ENCODE measurements at regions not wholly inside any gene's neighbourhood (a gene's known extent, or its start where the extent isn't known, plus 50 kb on each side); places are given as distances from the start of the nearest gene placed in this dataset.

DNA sequence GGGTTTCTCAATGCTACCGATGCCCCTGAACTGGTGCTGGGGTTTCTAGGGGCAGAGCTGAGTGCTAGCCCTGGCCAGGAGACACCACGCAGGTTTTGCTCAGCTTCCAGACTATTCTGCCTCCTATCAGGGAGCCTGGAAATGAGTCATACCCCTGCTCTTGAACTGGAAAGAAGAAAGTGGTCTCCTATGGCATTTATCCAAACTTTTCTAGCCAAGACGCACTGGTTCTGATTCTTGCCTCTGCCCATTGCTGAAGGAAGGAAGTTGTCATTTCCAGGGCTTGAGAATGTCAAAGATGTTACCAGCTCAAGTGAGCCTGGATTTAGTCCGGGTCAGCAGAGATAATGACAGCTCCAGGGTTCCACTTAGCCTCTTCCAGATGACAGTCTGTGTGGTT is 561.9 kb downstream of the CDK5RAP2 start:
- ChIA-PET CTCF (ENCODE audit: partially characterized antibody) (no interaction called here), POLR2A (ENCODE audit: partially characterized antibody) (no interaction called here)
- no peaks in the 10 kb centered on the region for H3K4me1 ChIP-seq (ENCODE audit: insufficient read depth, low read length)
- Mint-ChIP-seq H3K4me1 (no peaks in the 10 kb centered on the region), H3K27ac (no peak overlapping the region), H3K36me3 (no peaks in the 10 kb centered on the region), H3K4me3 (no peak overlapping the region), H3K27me3 (no peaks in the 10 kb centered on the region), H3K9me3 (peaks cover 0 to 7% (median 1%) of the 10 kb centered on the region in 8 donors)
- no peaks in the 10 kb centered on the region for H3K27me3 ChIP-seq (ENCODE audit: insufficient read depth, low read length)
- H3K27ac ChIP-seq (ENCODE audit: low read depth, low read length) = no peak overlapping the region
- H3K9me3 ChIP-seq (ENCODE audit: control insufficient read depth in 1 of 2, low read length in 2 of 2) = no peaks in the 10 kb centered on the region
- H3K4me3 ChIP-seq (ENCODE audit: low read length in 2 of 2) = no peak overlapping the region
- no peaks in the 10 kb centered on the region for H3K36me3 ChIP-seq (ENCODE audit: insufficient read depth, low read length)
- no peak for DNase-seq
- intact Hi-C loops (cut with micrococcal nuclease) = no loop called here

DNA sequence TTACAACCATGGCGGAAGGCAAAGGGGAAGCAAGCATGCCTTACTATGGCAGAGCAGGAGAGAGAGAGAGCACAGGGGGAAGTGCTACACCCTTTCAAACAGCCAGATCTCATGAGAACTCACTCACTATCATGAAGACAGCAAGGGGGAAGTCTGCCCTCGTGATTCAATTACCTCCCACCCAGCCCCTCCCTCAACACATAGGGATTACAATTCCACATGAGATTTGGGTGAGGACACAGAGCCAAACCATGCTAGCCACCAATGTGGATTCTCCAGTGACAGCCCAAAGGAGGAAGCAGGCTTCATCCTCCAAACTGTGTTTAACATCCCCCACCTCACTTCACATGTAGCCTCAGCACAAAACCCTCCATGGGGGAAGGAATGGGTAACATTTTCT is 563.7 kb downstream of the CDK5RAP2 start:
- no peak overlapping the region for H3K4me3 Mint-ChIP-seq
- H3K27ac ChIP-seq (ENCODE audit: low read depth, low read length) = no peak overlapping the region
- intact Hi-C loops (cut with micrococcal nuclease) = no loop called here
- no peaks in the 10 kb centered on the region for H3K4me1 ChIP-seq (ENCODE audit: insufficient read depth, low read length)
- H3K27ac Mint-ChIP-seq = no peak overlapping the region
- peaks cover 0 to 6% (median 1%) of the 10 kb centered on the region in 8 donors for H3K9me3 Mint-ChIP-seq
- no peaks in the 10 kb centered on the region for H3K27me3 Mint-ChIP-seq
- no peaks in the 10 kb centered on the region for H3K9me3 ChIP-seq (ENCODE audit: control insufficient read depth in 1 of 2, low read length in 2 of 2)
- no peak overlapping the region for H3K4me3 ChIP-seq (ENCODE audit: low read length in 2 of 2)
- no peaks in the 10 kb centered on the region for H3K36me3 ChIP-seq (ENCODE audit: insufficient read depth, low read length)
- DNase-seq = no peak
- ChIA-PET CTCF (ENCODE audit: partially characterized antibody) (no interaction called here), POLR2A (ENCODE audit: partially characterized antibody) (no interaction called here)
- no peaks in the 10 kb centered on the region for H3K36me3 Mint-ChIP-seq
- H3K4me1 Mint-ChIP-seq = no peaks in the 10 kb centered on the region
- no peaks in the 10 kb centered on the region for H3K27me3 ChIP-seq (ENCODE audit: insufficient read depth, low read length)

DNA sequence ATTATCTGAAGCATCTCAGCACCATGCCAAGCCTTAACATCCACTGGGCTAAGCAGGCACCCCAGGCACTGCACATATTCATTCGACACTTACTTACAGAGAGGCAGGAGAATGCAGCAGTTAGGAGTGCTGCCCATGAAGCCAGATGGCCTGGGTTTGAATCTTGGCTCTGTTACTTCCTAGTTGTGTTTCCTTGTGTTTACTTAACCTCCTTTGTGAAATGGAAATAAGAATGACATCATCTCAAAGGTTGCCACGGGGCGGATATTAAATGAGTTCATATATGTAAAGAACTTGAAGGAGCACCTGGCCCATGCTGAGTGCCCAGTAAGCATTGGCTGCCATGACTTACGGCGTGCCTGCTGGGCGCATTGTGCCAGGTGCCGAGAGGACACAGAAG is 565.2 kb downstream of the CDK5RAP2 start:
- H3K36me3 ChIP-seq (ENCODE audit: insufficient read depth, low read length) = no peaks in the 10 kb centered on the region
- intact Hi-C loops (cut with micrococcal nuclease) = no loop called here

DNA sequence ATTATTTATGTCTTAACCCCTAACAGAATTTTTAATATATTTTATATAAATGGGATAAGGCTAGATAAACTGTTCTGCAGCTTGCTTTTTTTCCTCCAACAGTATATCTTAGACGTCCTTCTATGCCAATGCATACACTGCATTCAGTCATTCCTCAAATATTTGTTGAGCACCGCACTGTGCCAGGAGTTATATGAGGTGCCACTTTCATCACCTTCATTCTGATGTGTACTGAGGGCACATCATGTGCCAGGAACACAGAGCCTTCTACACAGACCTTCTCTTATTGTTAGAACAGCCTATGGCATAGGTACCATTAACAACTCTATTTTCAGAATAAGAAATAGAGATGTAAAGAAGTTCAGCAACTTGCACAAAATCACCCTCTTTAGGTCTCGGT is 570.1 kb downstream of the CDK5RAP2 start:
- H3K27me3 ChIP-seq (ENCODE audit: insufficient read depth, low read length) = no peaks in the 10 kb centered on the region
- intact Hi-C loops (cut with micrococcal nuclease) = no loop called here
- no peak for DNase-seq
- no peaks in the 10 kb centered on the region for H3K9me3 ChIP-seq (ENCODE audit: control insufficient read depth in 1 of 2, low read length in 2 of 2)
- peaks cover 0 to 5% (median 0%) of the 10 kb centered on the region in 8 donors for H3K9me3 Mint-ChIP-seq
- POLR2A ChIA-PET (ENCODE audit: partially characterized antibody) = no interaction called here
- CTCF ChIA-PET (ENCODE audit: partially characterized antibody) = no interaction called here
- H3K4me3 Mint-ChIP-seq = no peak overlapping the region
- H3K27ac ChIP-seq (ENCODE audit: low read depth, low read length) = no peak overlapping the region
- H3K27ac Mint-ChIP-seq = no peak overlapping the region
- no peaks in the 10 kb centered on the region for H3K36me3 ChIP-seq (ENCODE audit: insufficient read depth, low read length)
- H3K4me1 ChIP-seq (ENCODE audit: insufficient read depth, low read length) = no peaks in the 10 kb centered on the region
- no peak overlapping the region for H3K4me3 ChIP-seq (ENCODE audit: low read length in 2 of 2)
- no peaks in the 10 kb centered on the region for H3K36me3 Mint-ChIP-seq
- peaks cover 2 to 5% of the 10 kb centered on the region in 2 donors for H3K27me3 Mint-ChIP-seq
- H3K4me1 Mint-ChIP-seq = no peaks in the 10 kb centered on the region

More for the DNA sequence above, 565.2 kb downstream of the CDK5RAP2 start:
- Histone ChIP-seq H3K4me3 (ENCODE audit: low read length in 2 of 2) (no peak overlapping the region), H3K27me3 (ENCODE audit: insufficient read depth, low read length) (no peaks in the 10 kb centered on the region), H3K9me3 (ENCODE audit: control insufficient read depth in 1 of 2, low read length in 2 of 2) (no peaks in the 10 kb centered on the region), H3K4me1 (ENCODE audit: insufficient read depth, low read length) (no peaks in the 10 kb centered on the region), H3K27ac (ENCODE audit: low read depth, low read length) (no peak overlapping the region)
- Mint-ChIP-seq H3K27me3 (peaks cover 2% of the 10 kb centered on the region in 2 donors), H3K27ac (no peak overlapping the region), H3K9me3 (peaks cover 0 to 8% (median 0%) of the 10 kb centered on the region in 8 donors), H3K4me1 (no peaks in the 10 kb centered on the region), H3K4me3 (no peak overlapping the region), H3K36me3 (no peaks in the 10 kb centered on the region)
- CTCF ChIA-PET (ENCODE audit: partially characterized antibody) = no interaction called here
- POLR2A ChIA-PET (ENCODE audit: partially characterized antibody) = no interaction called here
- no peak for DNase-seq

DNA sequence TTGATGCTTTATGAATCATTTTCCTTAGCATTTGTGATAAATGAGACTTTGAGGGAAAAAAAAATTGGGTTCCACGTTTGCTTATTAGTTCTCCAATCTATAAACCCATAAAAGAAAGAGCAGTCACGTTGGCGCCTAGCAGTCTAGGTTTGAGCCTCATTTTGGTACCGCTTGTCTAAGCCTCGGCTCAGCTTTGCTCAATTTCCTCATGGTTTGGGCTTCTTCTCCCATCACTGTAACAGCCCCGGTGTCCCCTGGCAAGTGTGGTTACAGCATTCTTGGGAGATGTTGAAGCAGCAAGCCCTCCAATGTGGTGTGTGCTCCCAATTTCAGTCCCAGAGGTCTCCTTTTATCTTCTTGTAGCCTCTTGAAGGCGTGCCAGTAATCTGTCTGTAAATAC is 578.4 kb downstream of the CDK5RAP2 start:
- H3K36me3 Mint-ChIP-seq = no peaks in the 10 kb centered on the region
- no peak overlapping the region for H3K4me3 Mint-ChIP-seq
- H3K27me3 Mint-ChIP-seq = no peaks in the 10 kb centered on the region
- H3K9me3 Mint-ChIP-seq = peaks cover 0 to 2% (median 0%) of the 10 kb centered on the region in 8 donors
- no peaks in the 10 kb centered on the region for H3K27me3 ChIP-seq (ENCODE audit: insufficient read depth, low read length)
- ChIA-PET POLR2A (ENCODE audit: partially characterized antibody) (no interaction called here), CTCF (ENCODE audit: partially characterized antibody) (no interaction called here)
- no peaks in the 10 kb centered on the region for H3K4me1 Mint-ChIP-seq
- intact Hi-C loops (cut with micrococcal nuclease) = no loop called here
- no peaks in the 10 kb centered on the region for H3K4me1 ChIP-seq (ENCODE audit: insufficient read depth, low read length)
- no peaks in the 10 kb centered on the region for H3K36me3 ChIP-seq (ENCODE audit: insufficient read depth, low read length)
- H3K27ac ChIP-seq (ENCODE audit: low read depth, low read length) = no peak overlapping the region
- no peak overlapping the region for H3K27ac Mint-ChIP-seq
- H3K4me3 ChIP-seq (ENCODE audit: low read length in 2 of 2) = no peak overlapping the region
- DNase-seq = no peak
- no peaks in the 10 kb centered on the region for H3K9me3 ChIP-seq (ENCODE audit: control insufficient read depth in 1 of 2, low read length in 2 of 2)

DNA sequence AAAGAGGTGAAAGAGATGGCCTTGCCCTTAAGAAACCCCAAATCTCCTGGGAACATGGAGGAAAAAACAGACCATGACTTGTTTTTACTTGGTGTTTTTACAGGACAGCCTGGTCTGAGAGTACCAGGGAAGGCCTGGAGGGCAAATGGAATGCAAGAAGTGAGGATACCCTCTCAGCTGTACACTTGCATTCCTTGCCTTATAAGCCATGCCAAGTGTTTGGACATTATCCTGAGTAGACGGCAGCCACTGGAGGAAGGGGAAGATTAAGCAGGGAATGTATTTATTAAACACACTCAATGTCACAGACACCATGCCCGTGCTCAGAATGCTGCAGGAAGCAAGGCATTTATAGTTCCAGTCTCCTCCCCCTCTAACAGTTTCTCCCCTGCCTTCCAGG is 581.4 kb downstream of the CDK5RAP2 start:
- Mint-ChIP-seq H3K4me3 (no peak overlapping the region), H3K27me3 (peaks cover 0 to 2% of the 10 kb centered on the region in 2 donors), H3K27ac (no peak overlapping the region), H3K4me1 (no peaks in the 10 kb centered on the region), H3K9me3 (peaks cover 0 to 3% (median 2%) of the 10 kb centered on the region in 8 donors), H3K36me3 (no peaks in the 10 kb centered on the region)
- POLR2A ChIA-PET (ENCODE audit: partially characterized antibody) = no interaction called here
- H3K9me3 ChIP-seq (ENCODE audit: control insufficient read depth in 1 of 2, low read length in 2 of 2) = no peaks in the 10 kb centered on the region
- H3K27ac ChIP-seq (ENCODE audit: low read depth, low read length) = no peak overlapping the region
- intact Hi-C loops (cut with micrococcal nuclease) = no loop called here
- H3K27me3 ChIP-seq (ENCODE audit: insufficient read depth, low read length) = no peaks in the 10 kb centered on the region
- no peaks in the 10 kb centered on the region for H3K36me3 ChIP-seq (ENCODE audit: insufficient read depth, low read length)
- no peaks in the 10 kb centered on the region for H3K4me1 ChIP-seq (ENCODE audit: insufficient read depth, low read length)
- CTCF ChIA-PET (ENCODE audit: partially characterized antibody) = no interaction called here
- H3K4me3 ChIP-seq (ENCODE audit: low read length in 2 of 2) = no peak overlapping the region
- no peak for DNase-seq

DNA sequence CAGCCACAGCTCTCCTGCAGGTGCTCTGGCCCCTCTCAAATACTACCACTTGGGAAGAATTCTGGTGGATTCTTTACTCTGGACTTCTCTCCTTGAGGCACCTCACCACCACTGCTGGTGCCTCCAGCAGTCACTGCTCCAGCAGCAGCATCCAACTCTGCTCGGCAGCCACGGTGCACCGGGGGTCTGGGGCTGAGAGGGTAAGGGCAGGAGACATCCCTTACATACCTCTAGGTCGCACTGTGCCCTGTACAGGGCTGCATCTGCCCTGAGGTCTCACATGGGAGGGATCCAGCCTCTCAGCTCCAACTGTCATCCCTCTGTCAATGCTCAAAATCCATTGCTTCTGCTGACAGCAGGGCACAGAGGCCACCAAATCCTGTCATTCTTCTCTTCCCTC is 588.2 kb downstream of the CDK5RAP2 start:
- intact Hi-C loops (cut with micrococcal nuclease) = no loop called here
- no peak overlapping the region for H3K4me3 Mint-ChIP-seq
- DNase-seq = no peak
- Histone ChIP-seq H3K36me3 (ENCODE audit: insufficient read depth, low read length) (no peaks in the 10 kb centered on the region), H3K9me3 (ENCODE audit: control insufficient read depth in 1 of 2, low read length in 2 of 2) (no peaks in the 10 kb centered on the region), H3K27ac (ENCODE audit: low read depth, low read length) (no peak overlapping the region), H3K4me3 (ENCODE audit: low read length in 2 of 2) (no peak overlapping the region), H3K4me1 (ENCODE audit: insufficient read depth, low read length) (no peaks in the 10 kb centered on the region), H3K27me3 (ENCODE audit: insufficient read depth, low read length) (no peaks in the 10 kb centered on the region)
- peaks cover 0 to 2% of the 10 kb centered on the region in 2 donors for H3K27me3 Mint-ChIP-seq
- H3K9me3 Mint-ChIP-seq = peaks cover 0 to 3% (median under 1%) of the 10 kb centered on the region in 8 donors
- ChIA-PET CTCF (ENCODE audit: partially characterized antibody) (no interaction called here), POLR2A (ENCODE audit: partially characterized antibody) (no interaction called here)
- H3K4me1 Mint-ChIP-seq = no peaks in the 10 kb centered on the region
- H3K27ac Mint-ChIP-seq = no peak overlapping the region
- no peaks in the 10 kb centered on the region for H3K36me3 Mint-ChIP-seq

DNA sequence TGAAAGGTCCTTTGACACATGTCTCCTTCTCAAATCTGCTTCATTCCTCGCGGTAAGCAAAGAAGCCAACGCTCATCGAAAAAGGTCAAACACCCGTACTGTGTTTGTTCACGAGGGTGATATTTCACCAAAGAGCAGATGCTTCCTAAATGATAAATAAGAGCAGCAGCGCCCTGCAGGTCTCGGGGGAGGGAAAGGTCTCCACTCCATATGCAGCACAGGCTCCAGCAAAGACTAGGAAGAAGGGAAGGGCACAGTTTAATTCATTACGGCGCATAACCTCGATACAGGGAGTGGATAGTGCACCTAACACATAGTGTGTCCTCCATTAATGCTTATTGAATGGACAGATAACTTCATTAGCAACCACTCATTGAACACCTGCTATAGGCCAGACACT is 593.3 kb downstream of the CDK5RAP2 start:
- Mint-ChIP-seq H3K4me1 (no peaks in the 10 kb centered on the region), H3K36me3 (no peaks in the 10 kb centered on the region), H3K9me3 (no peaks in the 10 kb centered on the region), H3K27ac (no peak overlapping the region), H3K4me3 (no peak overlapping the region), H3K27me3 (no peaks in the 10 kb centered on the region)
- intact Hi-C loops (cut with micrococcal nuclease) = no loop called here
- Histone ChIP-seq H3K36me3 (ENCODE audit: insufficient read depth, low read length) (no peaks in the 10 kb centered on the region), H3K9me3 (ENCODE audit: control insufficient read depth in 1 of 2, low read length in 2 of 2) (no peaks in the 10 kb centered on the region), H3K27me3 (ENCODE audit: insufficient read depth, low read length) (no peaks in the 10 kb centered on the region), H3K27ac (ENCODE audit: low read depth, low read length) (no peak overlapping the region), H3K4me3 (ENCODE audit: low read length in 2 of 2) (no peak overlapping the region), H3K4me1 (ENCODE audit: insufficient read depth, low read length) (no peaks in the 10 kb centered on the region)
- no peak for DNase-seq
- POLR2A ChIA-PET (ENCODE audit: partially characterized antibody) = no interaction called here
- CTCF ChIA-PET (ENCODE audit: partially characterized antibody) = no interaction called here
